GM19438 (cell line): ENCODE measurements at regions not wholly inside any gene's neighbourhood (a gene's known extent, or its start where the extent isn't known, plus 50 kb on each side); places are given as distances from the start of the nearest gene placed in this dataset.

Experiments used
- ATAC-seq: cut with Tn5 transposase; IDR thresholded peaks from one replicate; pipeline ENCODE4 v1.9.1; 2021; ENCODE audit warnings: low read depth; ENCODE audit not compliant: unreplicated experiment

DNA sequence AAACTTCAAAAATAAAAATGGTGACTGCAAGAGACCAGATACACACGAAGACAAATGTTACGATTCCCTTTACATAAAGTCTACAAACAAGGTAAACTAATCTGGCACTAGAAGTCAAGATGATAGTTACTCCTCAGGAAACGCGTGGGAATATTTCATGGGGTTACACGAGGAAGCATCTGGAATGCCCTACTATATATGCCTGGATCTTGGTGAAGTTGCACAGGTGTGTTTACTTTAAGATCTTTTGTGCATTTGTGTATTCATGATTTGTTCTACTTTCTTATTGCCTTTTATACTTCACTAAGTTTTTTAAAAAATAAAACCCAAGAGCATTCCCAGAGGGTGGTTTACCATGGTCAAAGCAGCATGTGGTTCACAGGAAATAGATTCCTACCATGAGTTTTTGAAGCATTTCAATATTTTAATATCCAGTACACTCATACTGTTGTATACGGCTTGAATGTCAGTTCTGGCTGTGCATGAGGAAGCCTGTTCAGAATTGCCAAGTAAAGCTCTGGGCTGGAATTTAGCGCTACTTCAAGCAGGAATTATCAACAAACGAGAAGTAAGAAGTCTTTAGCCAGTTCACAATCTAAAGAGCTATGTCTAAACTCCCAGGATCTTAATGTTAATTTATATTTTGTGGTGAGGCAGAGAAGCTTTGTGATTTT lies 239.8 kb upstream of the KLHL1 start:
- ATAC-seq, result no peak

DNA sequence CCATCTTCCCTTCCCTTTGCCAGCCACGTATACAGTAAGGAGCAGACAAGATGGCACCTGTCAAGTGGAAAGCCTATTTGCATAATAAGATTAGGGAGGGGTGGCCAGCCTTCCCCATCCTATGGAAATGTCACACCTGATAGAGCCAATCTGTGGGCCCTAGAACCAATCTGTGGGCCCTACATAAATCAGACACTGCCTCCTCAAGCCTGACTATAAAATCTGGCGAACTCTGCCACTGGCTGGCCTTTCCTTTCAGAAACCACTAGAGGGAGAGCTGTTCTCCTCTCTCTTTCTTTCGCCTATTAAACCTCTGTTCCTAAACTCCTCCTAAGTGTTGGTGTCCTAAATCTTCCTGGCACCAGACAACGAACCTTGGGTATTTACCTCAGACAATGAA lies 231.5 kb upstream of the KLHL1 start:
- no peak for ATAC-seq

DNA sequence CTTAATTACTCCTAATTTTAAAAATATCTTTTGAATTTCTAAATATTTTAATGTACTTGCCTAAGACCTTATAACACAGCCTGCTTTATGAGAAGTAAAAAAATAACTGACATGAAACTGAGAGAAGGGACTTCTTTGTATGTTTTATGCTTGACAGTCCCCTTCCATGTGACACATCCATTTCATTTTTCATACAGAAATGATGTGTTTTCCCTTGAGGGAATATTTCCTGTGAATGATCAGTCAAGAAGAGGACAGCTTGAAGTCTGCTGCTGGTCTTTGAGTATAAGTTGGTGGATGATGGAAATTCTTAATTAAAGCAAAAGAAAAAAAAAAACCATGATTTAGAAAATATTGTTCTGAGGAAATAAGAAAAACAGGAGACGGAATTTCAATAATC lies 230.4 kb upstream of the KLHL1 start:
- no peak for ATAC-seq

DNA sequence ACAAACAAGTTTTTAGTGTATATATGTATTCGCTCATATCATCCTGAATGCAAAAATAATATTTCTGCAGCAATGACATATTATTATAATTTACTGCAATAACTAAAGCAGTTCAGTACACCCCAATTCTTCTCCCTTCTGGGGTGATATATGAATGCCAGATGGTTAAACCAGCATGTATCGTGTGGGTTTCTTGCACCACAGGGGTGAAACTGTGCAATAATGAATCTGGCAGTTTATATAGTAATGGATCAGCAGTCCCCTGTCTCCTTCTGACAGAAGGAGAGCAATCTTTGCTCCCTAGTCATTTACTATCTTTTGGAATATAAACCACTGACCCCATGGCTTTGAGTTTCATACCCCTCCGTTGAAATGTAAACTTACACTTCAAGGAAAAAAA lies 228.6 kb upstream of the KLHL1 start:
- no peak for ATAC-seq

DNA sequence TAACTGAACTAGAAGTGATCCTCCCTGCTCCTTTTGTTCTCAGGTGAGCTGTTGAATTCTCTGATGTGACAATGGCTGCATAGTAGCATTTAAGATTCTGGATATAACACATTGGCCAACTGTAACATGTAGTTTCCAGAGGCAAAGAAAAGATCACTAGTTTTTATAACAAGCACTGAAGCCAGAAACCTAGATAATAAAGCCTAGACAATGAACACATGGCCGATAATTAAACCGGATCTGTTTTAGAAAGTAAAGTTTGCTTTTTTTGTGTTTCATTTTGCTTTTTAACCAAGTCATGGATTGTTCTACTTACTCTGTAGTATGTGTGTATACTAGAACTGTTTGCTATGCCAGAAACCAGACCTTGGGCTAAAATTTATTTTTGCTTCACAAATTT lies 225.5 kb upstream of the KLHL1 start:
- ATAC-seq, result no peak

DNA sequence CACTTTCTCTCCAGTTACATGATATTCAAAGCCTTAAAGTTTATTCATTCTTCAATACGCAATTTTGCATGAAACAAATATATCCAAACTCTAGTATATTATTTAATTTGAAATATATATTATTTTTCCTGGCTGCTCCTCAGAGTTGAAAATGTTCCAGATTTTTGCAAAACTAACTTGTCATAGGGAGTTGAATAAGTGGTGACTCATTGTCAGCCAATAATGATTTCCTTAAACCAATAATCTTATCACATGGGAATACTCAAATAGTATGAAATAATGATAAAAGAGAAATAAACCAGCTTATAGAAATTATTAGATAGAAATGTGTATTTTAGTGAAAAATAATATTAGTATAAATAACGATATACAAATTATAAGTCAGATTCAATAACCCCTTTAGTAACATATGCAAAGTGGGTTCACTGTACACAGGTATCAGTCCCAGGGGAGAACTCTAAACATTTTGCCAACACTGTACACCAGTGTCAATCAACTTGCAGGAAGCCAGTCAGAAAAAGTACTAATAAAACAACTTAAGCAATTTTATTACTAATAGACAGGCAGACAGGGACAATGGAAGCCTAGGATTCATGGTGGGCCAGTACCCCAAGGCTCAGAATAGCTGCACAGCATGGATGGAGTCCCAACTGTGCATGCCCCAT lies 222.6 kb upstream of the KLHL1 start:
- no peak for ATAC-seq

DNA sequence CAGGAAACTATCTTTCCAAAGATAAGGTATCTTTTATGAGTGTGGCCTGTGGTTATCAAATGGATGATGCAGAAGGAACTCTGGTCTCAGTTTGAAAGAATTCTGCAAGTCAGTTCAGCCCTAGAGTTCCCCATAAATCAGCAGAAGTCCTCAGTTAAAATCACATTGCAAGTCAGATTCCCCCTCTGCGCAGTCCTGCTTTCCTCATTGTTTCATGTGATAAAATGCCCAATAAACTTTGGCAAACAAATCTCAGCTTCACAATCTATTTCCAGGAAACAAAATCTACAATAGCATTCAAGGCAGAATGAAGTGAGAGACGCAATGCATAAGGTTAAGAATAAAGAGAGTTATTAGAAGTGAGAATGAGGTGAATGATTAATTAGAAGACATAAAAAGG lies 216.3 kb upstream of the KLHL1 start:
- no peak for ATAC-seq

DNA sequence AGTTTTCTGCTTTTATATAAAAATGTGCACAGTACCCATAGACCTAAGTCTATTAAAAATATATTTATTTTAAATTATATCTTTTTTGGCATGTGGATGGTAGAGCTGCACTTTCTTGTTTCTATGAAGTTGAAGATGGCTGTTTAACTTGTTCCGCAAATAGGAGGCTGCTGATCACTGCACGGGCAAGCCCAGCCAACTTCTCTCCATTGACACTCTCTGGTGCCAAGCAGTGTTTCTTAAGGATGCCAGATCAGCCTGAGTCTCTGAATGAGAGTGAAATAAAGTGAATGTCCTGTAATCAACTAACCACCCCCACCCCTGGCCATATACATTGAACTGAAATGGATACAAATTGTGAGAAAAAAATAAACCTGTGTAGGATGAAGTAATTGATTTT lies 202.9 kb upstream of the KLHL1 start:
- no peak for ATAC-seq

DNA sequence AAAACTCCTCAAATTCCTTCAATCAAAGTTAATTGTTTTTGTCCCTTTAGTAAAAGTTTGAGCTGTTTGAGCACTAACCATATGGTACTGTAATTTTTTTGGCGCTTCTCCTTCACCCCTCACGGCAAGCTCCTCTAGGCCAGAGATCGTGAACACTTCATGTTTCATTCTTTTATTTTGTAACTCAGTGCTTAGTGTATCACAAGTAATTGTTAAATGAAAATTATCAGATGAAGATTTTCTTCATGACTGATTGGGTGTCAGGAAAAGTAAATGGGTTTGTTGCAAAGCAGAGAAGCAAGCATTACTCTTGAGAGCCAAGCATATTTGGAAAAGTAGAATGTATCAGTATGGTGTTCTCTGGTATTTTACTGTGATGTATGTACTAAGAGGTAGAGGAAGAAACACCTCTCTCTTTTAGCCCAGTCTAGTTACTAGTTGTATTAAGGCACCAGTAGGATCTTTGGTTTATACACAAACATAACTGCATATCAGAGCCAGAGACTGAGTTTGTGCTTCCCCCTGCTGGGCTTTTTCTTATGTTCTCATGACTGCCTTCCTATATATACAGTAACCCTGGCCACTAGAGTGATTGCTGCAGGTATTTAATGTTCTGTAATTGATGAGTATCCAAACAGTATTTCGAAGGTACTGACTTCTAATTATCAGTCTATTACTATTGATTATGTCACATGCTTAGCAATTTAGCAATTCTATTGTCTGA lies 202.3 kb upstream of the KLHL1 start:
- ATAC-seq, result no peak

DNA sequence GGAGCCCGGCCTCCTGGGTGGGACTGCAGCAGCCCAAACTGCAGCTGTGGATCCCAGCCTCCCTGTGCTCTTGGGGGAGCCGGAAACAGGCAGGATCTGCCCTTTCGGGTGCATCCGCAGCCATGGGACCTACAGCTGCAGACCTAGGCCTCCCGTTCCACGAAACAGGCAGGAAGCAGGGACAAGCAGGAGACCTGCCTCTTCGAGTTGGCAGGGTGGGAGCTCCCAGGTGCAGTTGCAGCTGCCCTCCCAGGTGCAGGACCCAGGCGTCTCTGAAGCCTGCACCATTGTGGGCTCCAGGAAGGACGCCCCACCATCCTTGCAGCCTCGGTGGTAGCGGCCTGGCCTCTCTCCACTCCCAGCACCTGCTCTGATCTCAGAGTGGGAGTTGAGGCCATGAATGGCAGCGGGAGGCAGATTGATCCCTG lies 189.0 kb upstream of the KLHL1 start:
- ATAC-seq, result no peak

DNA sequence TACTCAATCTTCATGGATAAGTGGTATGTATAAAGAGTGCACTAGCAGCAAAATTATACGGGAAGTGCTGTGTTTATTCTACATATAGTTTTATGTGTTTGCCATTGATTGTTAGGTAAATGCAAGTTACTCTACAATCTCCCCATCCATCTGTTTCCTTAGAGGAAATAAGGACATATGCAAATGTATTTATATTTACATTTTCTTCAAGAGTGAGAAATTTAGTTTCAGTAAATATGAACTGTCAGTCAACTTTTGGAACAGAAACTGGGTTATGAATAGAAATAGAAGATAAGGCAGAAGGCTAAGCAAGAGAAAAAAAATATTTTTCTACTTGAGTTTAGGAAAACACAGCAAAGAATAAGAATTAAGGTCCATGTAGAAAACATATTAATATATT lies 176.1 kb upstream of the KLHL1 start:
- ATAC-seq, result no peak

DNA sequence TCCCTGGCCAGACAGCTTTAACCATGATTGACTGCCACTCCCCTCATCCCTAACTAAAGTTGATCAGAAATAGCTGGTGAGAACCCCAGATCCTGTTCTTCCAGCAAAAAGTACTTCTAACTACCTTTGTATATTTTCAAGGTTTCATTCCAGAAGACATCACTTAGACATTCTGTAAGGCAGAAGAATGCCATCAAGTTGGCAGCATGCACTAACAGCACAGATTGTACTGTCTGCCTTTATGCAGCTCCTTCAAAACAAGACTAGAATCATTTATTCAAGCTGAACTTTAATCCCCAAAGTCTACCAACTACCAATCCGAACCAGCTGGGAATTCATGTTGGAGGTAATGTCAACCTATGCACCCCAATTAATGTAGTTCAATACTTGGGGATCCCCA lies 167.6 kb upstream of the KLHL1 start:
- no peak for ATAC-seq

DNA sequence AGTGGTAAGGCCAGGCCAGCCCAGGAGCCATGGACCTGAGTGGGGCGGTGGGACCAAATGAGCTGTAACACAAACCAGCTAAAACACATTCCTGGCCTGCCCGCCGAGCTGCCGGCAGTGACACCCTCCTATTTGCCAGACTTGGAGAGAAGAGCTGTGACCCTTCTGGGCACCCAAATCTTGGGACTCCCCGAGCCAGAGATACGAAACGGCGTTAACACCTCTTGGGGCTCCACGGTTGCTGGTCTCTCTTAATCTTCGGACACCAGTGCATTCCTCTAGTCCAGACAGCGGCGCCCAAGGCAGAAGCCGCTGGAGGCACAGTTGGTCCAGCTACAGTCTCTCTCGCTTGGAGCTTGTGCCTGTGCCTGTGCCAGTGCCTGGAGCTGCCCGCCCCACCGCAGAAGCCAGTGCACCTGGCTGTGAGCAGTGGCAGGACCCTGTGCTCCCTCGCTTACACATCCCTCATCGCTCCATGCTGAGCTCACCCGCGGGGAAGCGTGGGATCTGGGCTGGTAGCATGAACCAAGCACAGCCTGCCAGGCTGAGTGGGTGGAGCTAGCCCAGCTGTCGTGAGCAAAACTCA lies 147.2 kb upstream of the KLHL1 start:
- no peak for ATAC-seq

DNA sequence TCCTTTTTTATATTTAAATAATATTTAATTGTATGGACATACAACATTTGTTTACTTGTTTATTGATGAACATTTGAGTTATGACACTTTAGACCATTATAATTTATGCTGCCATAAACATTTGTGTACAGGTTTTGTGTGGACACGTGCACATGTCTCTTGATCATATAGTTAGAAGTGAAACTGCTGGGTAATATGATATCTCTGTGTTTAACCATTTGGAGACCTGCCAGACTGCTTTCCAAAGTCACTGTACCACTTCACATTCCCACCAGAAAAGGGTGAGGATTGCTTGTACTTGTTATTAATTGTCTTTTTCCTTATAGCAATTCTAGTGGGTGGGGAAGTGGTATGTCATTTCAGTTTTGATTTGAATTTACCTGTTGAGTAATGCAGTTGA lies 145.6 kb upstream of the KLHL1 start:
- ATAC-seq, result no peak

DNA sequence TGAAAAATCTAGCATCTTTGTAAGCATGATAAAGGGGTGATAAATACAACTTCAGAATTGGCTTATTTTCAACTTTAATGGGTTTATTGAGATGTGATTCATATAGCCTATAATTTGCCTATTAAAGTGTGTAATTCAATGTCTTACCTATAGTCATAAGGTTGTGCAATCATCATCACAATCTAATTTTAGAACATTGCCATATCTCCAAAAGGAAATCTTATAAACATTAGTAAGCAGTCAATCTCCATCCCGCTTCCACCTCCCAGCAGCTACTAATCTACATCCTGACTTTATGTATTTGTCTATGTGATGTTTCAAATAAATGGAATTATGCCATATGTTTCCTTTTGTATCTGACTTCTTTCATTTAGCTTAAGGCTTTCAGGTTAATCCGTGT lies 145.2 kb upstream of the KLHL1 start:
- no peak for ATAC-seq

DNA sequence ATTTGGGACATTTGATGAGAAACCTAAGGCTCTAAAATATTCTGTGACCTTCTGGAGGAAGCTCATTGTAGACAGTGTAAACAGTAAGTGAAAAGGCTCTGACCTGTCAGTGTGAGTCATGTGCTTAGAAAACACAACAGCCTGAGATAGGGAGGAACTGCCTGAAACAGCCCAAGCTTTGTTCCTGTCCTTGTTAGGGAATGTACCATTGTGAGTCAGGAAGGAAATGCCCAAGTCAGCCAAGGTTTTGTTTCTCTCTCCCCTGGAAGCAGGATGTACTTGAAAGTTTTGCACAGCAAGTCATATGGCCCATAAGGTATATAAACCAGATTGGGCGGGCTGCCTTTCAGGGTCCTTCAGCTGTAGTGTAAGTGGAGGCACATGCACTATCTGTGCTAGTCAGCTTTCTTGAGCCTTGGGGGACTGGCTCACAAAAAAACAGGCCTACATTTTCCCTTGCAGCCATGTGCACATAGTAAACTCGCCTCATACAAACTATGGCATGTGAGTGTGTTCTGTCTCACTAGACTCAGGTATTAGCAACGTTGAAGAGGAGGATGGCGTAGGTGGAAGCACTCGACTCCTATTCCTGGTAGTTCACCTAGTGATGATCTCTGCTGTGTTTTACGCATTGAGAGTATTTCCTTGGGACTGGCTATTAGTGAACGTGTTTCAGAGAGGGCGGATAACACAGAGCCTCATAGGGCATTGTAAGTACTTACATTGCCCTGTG lies 141.2 kb upstream of the KLHL1 start:
- ATAC-seq, result no peak

DNA sequence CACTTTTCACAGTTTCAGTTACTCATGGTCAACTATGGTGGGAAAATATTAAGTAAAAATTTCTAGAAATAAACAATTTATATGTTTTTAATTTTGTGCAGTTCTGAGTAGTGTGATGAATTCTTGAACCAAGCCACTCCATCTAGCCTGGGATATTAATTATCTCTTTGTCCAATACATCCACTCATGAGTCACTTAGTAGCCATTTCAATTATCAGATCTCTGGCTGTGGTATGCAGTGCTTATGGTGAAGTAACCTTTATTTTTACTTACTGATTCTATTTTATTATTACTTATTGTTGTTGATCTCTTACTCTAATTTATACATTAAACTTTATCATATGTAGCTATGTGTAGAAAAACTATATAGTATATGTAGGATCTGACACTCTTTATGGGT lies 128.9 kb upstream of the KLHL1 start:
- ATAC-seq, result no peak

DNA sequence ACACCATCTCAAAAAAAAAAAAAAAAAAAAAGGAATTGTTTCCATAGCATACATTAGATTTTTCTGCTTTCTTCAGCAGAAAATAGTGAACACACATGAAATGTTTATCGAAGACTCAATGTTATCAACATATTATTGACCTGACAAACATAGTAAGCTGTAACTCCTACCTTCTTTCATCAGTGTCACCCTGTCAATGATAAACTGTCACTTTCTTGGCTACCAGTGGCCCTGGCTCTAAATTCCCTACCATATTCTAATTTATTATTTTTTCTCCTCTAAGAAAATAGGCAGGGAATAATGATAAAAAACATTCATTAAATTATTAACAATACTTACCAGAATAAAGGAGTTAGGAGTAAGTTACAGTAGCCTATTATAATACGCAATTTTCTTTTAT lies 127.3 kb upstream of the KLHL1 start:
- ATAC-seq, result no peak

DNA sequence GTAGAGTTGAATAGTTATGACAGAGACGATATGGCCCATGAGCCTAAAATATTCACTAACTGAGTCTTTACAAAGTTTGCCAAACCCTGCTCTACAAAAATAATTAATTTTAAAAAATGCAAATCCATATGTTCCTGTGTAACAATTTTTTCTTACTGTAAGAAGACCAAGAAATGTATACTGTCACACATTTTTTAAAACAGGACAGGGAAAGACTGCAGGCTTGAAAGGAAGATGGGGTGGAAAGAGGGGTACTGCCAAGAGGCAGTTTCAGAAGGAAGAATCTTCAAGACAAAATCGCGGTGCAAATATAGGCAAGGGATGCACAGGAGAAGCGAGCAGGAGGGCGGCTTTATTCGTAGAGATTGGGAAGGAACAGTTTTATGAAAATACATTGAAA lies 115.7 kb upstream of the KLHL1 start:
- no peak for ATAC-seq

DNA sequence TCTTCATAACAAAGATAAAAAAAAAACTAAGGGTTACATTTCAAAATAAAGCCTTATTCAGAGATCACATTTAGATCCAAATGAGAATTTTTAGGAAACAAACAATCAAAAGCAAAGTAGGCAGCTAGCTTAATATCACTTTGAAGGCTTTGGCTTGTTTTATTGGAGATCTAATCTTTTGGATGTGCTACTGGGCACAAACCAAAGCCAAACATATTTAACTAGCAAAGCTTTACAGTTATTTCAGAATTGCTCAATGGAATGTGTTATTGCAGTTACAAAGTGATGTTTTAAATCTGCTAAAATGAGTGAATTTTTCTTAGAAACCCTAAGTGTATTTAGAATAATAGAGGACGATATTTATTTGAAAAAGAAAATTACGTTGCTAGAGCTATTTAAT lies 114.7 kb upstream of the KLHL1 start:
- no peak for ATAC-seq

DNA sequence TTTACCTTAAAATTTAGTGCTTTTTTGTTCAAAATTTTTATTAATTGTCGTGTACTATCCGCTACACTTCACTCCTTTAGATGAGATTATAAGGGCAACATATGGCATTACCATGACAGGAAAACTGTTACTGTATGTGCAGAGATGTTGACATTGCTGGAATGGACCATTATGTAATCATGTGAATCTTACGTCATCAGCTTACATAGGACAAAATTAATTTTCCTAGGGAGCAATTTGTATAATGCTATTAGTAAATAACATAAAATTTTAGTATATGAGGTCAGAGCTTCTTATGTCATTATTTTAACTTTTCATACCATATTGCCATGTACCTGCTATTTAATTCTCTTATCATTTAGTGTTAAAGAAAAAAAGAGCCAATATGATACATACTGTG lies 110.4 kb upstream of the KLHL1 start:
- no peak for ATAC-seq
